WTC11 (cell line): ENCODE measurements at regions not wholly inside any gene's neighbourhood (a gene's known extent, or its start where the extent isn't known, plus 50 kb on each side); places are given as distances from the start of the nearest gene placed in this dataset.

Source experiments
- ATAC-seq: fragments of 200-7000 bp; cut with Tn5 transposase; 2 replicates; pipeline ENCODE4 v1.10.0; 2021; ENCODE audit warnings: mild to moderate bottlenecking, moderate library complexity
- CTCF ChIA-PET: fragments of 300-600 bp; sonication (Branson Sonifier 250); formaldehyde crosslinking; loops from one replicate; lab custom pipeline; 2021; ENCODE audit warnings: antibody characterized with exemption; lab: Charles Lee
- POLR2A ChIA-PET: fragments of 350-600 bp; sonication (Branson Sonifier 250); formaldehyde crosslinking; loops from one replicate; lab custom pipeline; 2021; ENCODE audit warnings: antibody characterized with exemption; lab: Charles Lee
- DNase-seq: peaks from one replicate; pipeline ENCODE4 v3.0.0; 2021; ENCODE audit warnings: low spot score
- H3K27ac Mint-ChIP-seq: 2 replicates; pipeline ENCODE4 v1.8.0; 2021; ENCODE audit warnings: mixed read lengths
- H3K27me3 Mint-ChIP-seq: 2 replicates; pipeline ENCODE4 v1.8.0; 2021; ENCODE audit warnings: low read depth, mild to moderate bottlenecking, moderate library complexity, mixed read lengths
- H3K36me3 Mint-ChIP-seq: 2 replicates; pipeline ENCODE4 v1.8.0; 2021; ENCODE audit warnings: mixed read lengths
- H3K4me1 Mint-ChIP-seq: 2 replicates; pipeline ENCODE4 v1.8.0; 2022; ENCODE audit warnings: mixed read lengths
- H3K4me3 Mint-ChIP-seq: 2 replicates; pipeline ENCODE4 v1.8.0; 2021; ENCODE audit warnings: mild to moderate bottlenecking, moderate library complexity, mixed read lengths
- H3K9me3 Mint-ChIP-seq: 2 replicates; pipeline ENCODE4 v1.8.0; 2021; ENCODE audit warnings: mixed read lengths
- ATF1 ChIP-seq: sonication (generic); formaldehyde crosslinking; IDR thresholded peaks from 2 replicates; pipeline ENCODE4 v1.8.1; 2023; ENCODE audit warnings: mild to moderate bottlenecking, moderate library complexity, missing genetic modification reagents
- FOXJ3 ChIP-seq: sonication (generic); formaldehyde crosslinking; IDR thresholded peaks from 2 replicates; pipeline ENCODE4 v1.9.0; 2021; ENCODE audit warnings: missing genetic modification reagents, mild to moderate bottlenecking, borderline replicate concordance
- HMGA2 ChIP-seq: fragments of 250-450 bp; sonication (Bioruptor Pico); IDR thresholded peaks from 2 replicates; pipeline ENCODE4 v1.4.0; 2021; ENCODE audit warnings: mild to moderate bottlenecking, moderate library complexity
- HMGXB4 ChIP-seq: sonication (generic); formaldehyde crosslinking; IDR thresholded peaks from 2 replicates; pipeline ENCODE4 v1.8.1; 2023; ENCODE audit warnings: mild to moderate bottlenecking, moderate library complexity, missing genetic modification reagents
- JUN ChIP-seq: sonication (generic); formaldehyde crosslinking; IDR thresholded peaks from 2 replicates; pipeline ENCODE4 v1.8.0; 2023; ENCODE audit warnings: mild to moderate bottlenecking, missing genetic modification reagents
- MLX ChIP-seq: sonication (generic); formaldehyde crosslinking; IDR thresholded peaks from 2 replicates; pipeline ENCODE4 v1.8.1; 2023; ENCODE audit warnings: mild to moderate bottlenecking, missing genetic modification reagents, moderate library complexity
- MYBL2 ChIP-seq: sonication (generic); formaldehyde crosslinking; IDR thresholded peaks from 2 replicates; pipeline ENCODE4 v1.8.1; 2023; ENCODE audit warnings: mild to moderate bottlenecking, moderate library complexity, missing genetic modification reagents
- NR1H2 ChIP-seq: sonication (generic); formaldehyde crosslinking; IDR thresholded peaks from 2 replicates; pipeline ENCODE4 v1.9.0; 2021; ENCODE audit warnings: mild to moderate bottlenecking, moderate library complexity, missing genetic modification reagents
- NR2C2 ChIP-seq: sonication (generic); formaldehyde crosslinking; IDR thresholded peaks from 2 replicates; pipeline ENCODE4 v1.8.0; 2022; ENCODE audit warnings: mild to moderate bottlenecking, missing genetic modification reagents
- OVOL2 ChIP-seq: fragments of 250-450 bp; sonication (Bioruptor Pico); IDR thresholded peaks from 2 replicates; pipeline ENCODE4 v1.9.0; 2021; ENCODE audit warnings: mild to moderate bottlenecking, borderline replicate concordance
- PRRX2 ChIP-seq: fragments of 250-450 bp; sonication (Bioruptor Pico); IDR thresholded peaks from 2 replicates; pipeline ENCODE4 v1.8.0; 2021; ENCODE audit warnings: mild to moderate bottlenecking
- STAT6 ChIP-seq: sonication (generic); formaldehyde crosslinking; conservative IDR thresholded peaks from 2 replicates; pipeline ENCODE4 v1.8.1; 2023; ENCODE audit warnings: mild to moderate bottlenecking, low read depth, missing genetic modification reagents, moderate library complexity
- TP53 ChIP-seq: sonication (generic); formaldehyde crosslinking; IDR thresholded peaks from 2 replicates; pipeline ENCODE4 v1.8.1; 2023; ENCODE audit warnings: mild to moderate bottlenecking, missing genetic modification reagents
- USF1 ChIP-seq: sonication (generic); formaldehyde crosslinking; IDR thresholded peaks from 2 replicates; pipeline ENCODE4 v1.8.0; 2022; ENCODE audit warnings: mild to moderate bottlenecking, missing genetic modification reagents
- ZNF281 ChIP-seq: sonication (generic); formaldehyde crosslinking; IDR thresholded peaks from 2 replicates; pipeline ENCODE4 v1.8.0; 2023; ENCODE audit warnings: mild to moderate bottlenecking, missing genetic modification reagents
- ZNF317 ChIP-seq: sonication (generic); formaldehyde crosslinking; IDR thresholded peaks from 2 replicates; pipeline ENCODE4 v1.8.1; 2023; ENCODE audit warnings: low read depth, mild to moderate bottlenecking, moderate library complexity, missing genetic modification reagents, borderline replicate concordance
- ZNF532 ChIP-seq: fragments of 250-450 bp; sonication (Bioruptor Pico); IDR thresholded peaks from 2 replicates; pipeline ENCODE4 v1.9.0; 2021; ENCODE audit warnings: mild to moderate bottlenecking, borderline replicate concordance
- ZSCAN18 ChIP-seq: fragments of 250-450 bp; sonication (Bioruptor Pico); IDR thresholded peaks from 2 replicates; pipeline ENCODE4 v2.1.2; 2022; ENCODE audit warnings: mild to moderate bottlenecking, moderate library complexity

- TF ChIP-seq ZSCAN18 (CRISPR knock-in tag) = no peak
- no peak for TF ChIP-seq STAT6
- TF ChIP-seq MYBL2 (CRISPR knock-in tag) = no peak
- TF ChIP-seq TP53 = no peak
- TF ChIP-seq PRRX2 (CRISPR knock-in tag) = no peak
- no peak for TF ChIP-seq NR2C2
- no peak for TF ChIP-seq ATF1
- no peak for TF ChIP-seq FOXJ3
- no peak for TF ChIP-seq HMGA2 (CRISPR knock-in tag)
- TF ChIP-seq USF1 (CRISPR knock-in tag) = no peak
These were observed 119.7 kb downstream of the PSMG1 start (continued) for GRCh38 chr21:39063517-39063916.

- ATAC-seq = no peak
- POLR2A ChIA-PET = interaction anchor here (0.8 kb wide), 1 partner anchor 14 kb away, joined by 3 read pairs; no protein-coding TSS in a partner anchor
- H3K4me3 Mint-ChIP-seq = no peak overlapping the region
- no peaks in the 10 kb centered on the region; the same call in 1 of the 2 replicates for H3K27me3 Mint-ChIP-seq
- TF ChIP-seq FOXJ3 (no peak), MLX (CRISPR knock-in tag) (no peak), NR1H2 (no peak), JUN (no peak), ZNF281 (CRISPR knock-in tag) (no peak), OVOL2 (CRISPR knock-in tag) (no peak), HMGXB4 (CRISPR knock-in tag) (no peak), ZNF317 (CRISPR knock-in tag) (no peak), MYBL2 (CRISPR knock-in tag) (no peak), ZNF532 (CRISPR knock-in tag) (no peak), PRRX2 (CRISPR knock-in tag) (no peak)
- H3K27ac Mint-ChIP-seq = no peak overlapping the region
- no peaks in the 10 kb centered on the region for H3K4me1 Mint-ChIP-seq
- CTCF ChIA-PET = interaction anchor here (1.0 to 1.3 kb wide), 3 partner anchors 35 to 359 kb away, joined by 3 to 5 read pairs (median 4); no protein-coding TSS in a partner anchor
- peaks cover 13% of the 10 kb centered on the region for H3K36me3 Mint-ChIP-seq
- peaks cover 23% of the 10 kb centered on the region for H3K9me3 Mint-ChIP-seq
- no peak for DNase-seq
These were observed 121.1 kb downstream of the PSMG1 start for GRCh38 chr21:39062196-39062595.
